ENCODE measurements at regions not wholly inside any gene's neighbourhood (a gene's known extent, or its start where the extent isn't known, plus 50 kb on each side); places are given as distances from the start of the nearest gene placed in this dataset.
"Not testable (repeated sequence)": the region's sequence is repeated elsewhere in the genome, so short reads cannot be mapped to it uniquely, and the experiment has no call there.

- TF ChIP-seq, protein P1, sequence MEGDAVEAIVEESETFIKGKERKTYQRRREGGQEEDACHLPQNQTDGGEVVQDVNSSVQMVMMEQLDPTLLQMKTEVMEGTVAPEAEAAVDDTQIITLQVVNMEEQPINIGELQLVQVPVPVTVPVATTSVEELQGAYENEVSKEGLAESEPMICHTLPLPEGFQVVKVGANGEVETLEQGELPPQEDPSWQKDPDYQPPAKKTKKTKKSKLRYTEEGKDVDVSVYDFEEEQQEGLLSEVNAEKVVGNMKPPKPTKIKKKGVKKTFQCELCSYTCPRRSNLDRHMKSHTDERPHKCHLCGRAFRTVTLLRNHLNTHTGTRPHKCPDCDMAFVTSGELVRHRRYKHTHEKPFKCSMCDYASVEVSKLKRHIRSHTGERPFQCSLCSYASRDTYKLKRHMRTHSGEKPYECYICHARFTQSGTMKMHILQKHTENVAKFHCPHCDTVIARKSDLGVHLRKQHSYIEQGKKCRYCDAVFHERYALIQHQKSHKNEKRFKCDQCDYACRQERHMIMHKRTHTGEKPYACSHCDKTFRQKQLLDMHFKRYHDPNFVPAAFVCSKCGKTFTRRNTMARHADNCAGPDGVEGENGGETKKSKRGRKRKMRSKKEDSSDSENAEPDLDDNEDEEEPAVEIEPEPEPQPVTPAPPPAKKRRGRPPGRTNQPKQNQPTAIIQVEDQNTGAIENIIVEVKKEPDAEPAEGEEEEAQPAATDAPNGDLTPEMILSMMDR (IDR thresholded peaks at IDR 0.05; ENCODE audit: insufficient read depth, missing control alignments), result no peak
- no peak for FAIRE-seq
- no peak for DNase-seq (ENCODE audit: insufficient read length, low spot score)
Observed at GRCh38 chr4:187668526-187669082, 327.0 kb upstream of the ZFP42 start.

DNA sequence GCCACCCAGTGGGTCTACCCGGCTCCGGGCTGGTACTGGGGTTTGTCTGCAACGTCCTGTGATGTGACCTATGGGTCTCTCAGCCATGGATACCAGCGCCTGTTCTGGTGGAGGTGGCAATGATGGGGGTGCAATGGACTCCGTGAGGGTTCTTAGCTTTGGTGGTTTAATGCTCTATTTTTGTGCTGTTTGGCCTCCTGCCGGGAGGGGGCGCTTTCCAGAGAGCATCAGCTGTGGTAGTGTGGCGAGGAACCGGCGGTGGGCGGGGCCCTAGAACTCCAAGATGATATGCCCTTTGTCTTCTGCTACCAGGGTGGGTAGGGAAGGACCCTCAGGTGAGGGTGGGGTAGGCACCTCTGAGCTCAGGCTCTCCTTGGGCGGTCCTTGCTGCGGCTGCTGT is 324.1 kb upstream of the ZFP42 start:
- not testable (repeated sequence) for FAIRE-seq; DNase-seq (ENCODE audit: insufficient read length, low spot score)

GRCh38 chr4:187671958-187672357 is 323.6 kb upstream of the ZFP42 start:
- not testable (repeated sequence) for DNase-seq (ENCODE audit: insufficient read length, low spot score); FAIRE-seq

DNA sequence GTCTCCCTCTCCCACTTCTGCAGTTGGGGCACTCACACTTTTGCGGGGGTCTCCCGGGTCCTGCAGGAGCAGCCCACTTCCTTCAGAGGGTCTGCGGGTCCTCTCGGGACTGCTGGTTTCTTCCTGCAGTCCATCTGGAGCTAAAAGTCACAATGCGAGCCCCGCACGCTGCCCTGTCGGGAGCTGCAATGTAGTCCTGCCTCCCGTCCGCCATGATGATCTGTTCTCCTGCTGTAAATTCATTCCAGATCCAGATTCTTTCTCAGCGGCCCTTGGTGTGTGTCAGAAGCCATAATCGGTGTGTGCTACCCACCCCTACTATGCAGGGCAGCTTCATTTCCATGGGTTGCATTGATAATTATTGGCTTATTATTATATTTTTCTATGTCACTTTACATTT is 323.0 kb upstream of the ZFP42 start:
- not testable (repeated sequence) for FAIRE-seq

DNA sequence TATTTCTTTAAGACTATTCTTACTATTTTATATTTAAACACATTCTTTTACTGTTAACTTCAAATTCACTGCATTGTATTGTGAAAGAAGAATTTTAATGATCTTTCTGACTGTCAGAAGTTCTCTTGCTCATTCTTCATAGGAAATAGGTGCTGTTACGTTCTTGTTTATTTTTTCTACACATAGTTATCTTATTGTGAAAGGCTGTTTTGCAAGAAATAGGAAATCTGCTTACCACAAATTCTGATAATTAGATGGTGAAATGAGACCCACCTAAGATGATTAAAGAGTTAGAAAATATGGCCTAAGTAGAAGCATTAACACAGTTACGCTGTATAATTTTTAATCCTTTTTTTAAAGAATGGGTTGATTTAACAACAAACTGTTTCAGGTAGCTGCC is 316.1 kb upstream of the ZFP42 start:
- DNase-seq (ENCODE audit: insufficient read length, low spot score), result no peak
- TF ChIP-seq, protein P1 (IDR thresholded peaks at IDR 0.05; ENCODE audit: insufficient read depth, missing control alignments), result no peak
- no peak for FAIRE-seq

More for the DNA sequence above, 323.0 kb upstream of the ZFP42 start:
- not testable (repeated sequence) for DNase-seq (ENCODE audit: insufficient read length, low spot score)

GRCh38 chr4:187685247-187685646 is 310.3 kb upstream of the ZFP42 start:
- no peak for DNase-seq (ENCODE audit: insufficient read length, low spot score)
- TF ChIP-seq, protein P1 (IDR thresholded peaks at IDR 0.05; ENCODE audit: insufficient read depth, missing control alignments), result no peak
- no peak for FAIRE-seq

DNA sequence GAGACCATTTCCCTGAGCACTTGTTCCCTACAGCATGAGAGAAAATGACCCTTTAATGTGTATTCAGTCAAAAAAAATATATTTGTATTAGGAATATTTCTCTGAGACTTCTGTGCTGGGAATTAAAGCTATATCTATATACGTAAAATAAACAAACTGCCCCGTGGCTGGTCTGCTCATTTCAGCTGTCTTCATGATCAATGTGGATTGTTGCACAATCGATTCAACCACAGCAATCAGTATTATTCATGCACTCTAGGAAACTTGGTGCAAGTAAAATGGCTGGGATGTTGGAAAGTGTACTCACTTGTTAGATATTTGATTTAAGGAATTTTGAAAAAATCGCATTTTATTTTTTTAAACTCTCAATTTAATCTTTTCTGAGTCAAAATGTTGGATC is 307.9 kb upstream of the ZFP42 start:
- TF ChIP-seq, protein P1 (IDR thresholded peaks at IDR 0.05; ENCODE audit: insufficient read depth, missing control alignments), result no peak
- FAIRE-seq (no peak), DNase-seq (ENCODE audit: insufficient read length, low spot score) (no peak)

- TF ChIP-seq, protein P1 (IDR thresholded peaks at IDR 0.05; ENCODE audit: insufficient read depth, missing control alignments), result no peak
- no peak for FAIRE-seq
- no peak for DNase-seq (ENCODE audit: insufficient read length, low spot score)
Observed at GRCh38 chr4:187692626-187693025, 302.9 kb upstream of the ZFP42 start.

- not testable (repeated sequence) for FAIRE-seq; DNase-seq (ENCODE audit: insufficient read length, low spot score)
Observed at GRCh38 chr4:187695531-187695930, 300.0 kb upstream of the ZFP42 start.
